ENCODE measurements at regions not wholly inside any gene's neighbourhood (a gene's known extent, or its start where the extent isn't known, plus 50 kb on each side); places are given as distances from the start of the nearest gene placed in this dataset.

DNA sequence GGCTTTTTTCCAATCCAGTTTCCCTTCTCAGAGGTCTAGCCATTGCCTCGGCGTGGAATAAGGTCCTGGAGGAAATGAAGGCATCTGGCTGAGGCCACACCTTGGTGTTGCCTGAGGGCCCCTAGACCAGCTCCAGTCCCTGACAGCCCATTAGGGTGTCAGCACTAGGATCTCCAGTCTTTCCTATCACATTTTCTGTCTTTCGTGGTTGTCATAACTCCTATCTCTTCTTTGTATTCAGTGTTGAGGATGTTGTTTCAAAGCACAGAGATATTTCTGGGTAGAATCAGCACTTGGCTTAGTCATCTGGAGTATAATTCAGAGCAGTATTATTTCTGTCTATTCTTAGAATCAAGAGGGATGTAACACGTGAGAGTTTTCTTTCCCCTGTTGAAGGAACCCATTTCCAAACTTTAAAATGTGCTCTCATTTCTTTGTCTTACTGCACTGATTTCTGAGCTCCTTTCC is 844.3 kb downstream of the KCNT2 start (continued):
- TF ChIP-seq, protein P1, sequence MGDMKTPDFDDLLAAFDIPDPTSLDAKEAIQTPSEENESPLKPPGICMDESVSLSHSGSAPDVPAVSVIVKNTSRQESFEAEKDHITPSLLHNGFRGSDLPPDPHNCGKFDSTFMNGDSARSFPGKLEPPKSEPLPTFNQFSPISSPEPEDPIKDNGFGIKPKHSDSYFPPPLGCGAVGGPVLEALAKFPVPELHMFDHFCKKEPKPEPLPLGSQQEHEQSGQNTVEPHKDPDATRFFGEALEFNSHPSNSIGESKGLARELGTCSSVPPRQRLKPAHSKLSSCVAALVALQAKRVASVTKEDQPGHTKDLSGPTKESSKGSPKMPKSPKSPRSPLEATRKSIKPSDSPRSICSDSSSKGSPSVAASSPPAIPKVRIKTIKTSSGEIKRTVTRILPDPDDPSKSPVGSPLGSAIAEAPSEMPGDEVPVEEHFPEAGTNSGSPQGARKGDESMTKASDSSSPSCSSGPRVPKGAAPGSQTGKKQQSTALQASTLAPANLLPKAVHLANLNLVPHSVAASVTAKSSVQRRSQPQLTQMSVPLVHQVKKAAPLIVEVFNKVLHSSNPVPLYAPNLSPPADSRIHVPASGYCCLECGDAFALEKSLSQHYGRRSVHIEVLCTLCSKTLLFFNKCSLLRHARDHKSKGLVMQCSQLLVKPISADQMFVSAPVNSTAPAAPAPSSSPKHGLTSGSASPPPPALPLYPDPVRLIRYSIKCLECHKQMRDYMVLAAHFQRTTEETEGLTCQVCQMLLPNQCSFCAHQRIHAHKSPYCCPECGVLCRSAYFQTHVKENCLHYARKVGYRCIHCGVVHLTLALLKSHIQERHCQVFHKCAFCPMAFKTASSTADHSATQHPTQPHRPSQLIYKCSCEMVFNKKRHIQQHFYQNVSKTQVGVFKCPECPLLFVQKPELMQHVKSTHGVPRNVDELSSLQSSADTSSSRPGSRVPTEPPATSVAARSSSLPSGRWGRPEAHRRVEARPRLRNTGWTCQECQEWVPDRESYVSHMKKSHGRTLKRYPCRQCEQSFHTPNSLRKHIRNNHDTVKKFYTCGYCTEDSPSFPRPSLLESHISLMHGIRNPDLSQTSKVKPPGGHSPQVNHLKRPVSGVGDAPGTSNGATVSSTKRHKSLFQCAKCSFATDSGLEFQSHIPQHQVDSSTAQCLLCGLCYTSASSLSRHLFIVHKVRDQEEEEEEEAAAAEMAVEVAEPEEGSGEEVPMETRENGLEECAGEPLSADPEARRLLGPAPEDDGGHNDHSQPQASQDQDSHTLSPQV (IDR thresholded peaks at IDR 0.05): no peak
- TF ChIP-seq POU2F2 (IDR thresholded peaks at IDR 0.05; ENCODE audit: borderline replicate concordance, low read depth, low read length): no peak
- TF ChIP-seq NRF1 (conservative IDR thresholded peaks at IDR 0.05; ENCODE audit: low read depth, low read length): no peak
- TF ChIP-seq SMARCA5 (IDR thresholded peaks at IDR 0.05): no peak
- TF ChIP-seq RUNX3 (IDR thresholded peaks at IDR 0.05; ENCODE audit: low read length): no peak
- no peak for TF ChIP-seq POLR2A (IDR thresholded peaks at IDR 0.05; ENCODE audit: low read depth, low read length)
- TF ChIP-seq CBX5 (IDR thresholded peaks at IDR 0.05; ENCODE audit: low read depth): no peak

GRCh38 chr1:195763146-195763906 is 844.9 kb downstream of the KCNT2 start:
- WGBS (ENCODE audit: insufficient coverage, insufficient replicate concordance, low lambda C conversion rate, missing lambda C conversion rate): 60% methylated on average over 22 of the region's 22 CpGs
- DNase-seq (ENCODE audit: low read depth, low spot score) (no peak), FAIRE-seq (no peak), ATAC-seq (peak; percentile 18)
- in situ Hi-C loops (cut with MboI) (no loop called here), intact Hi-C loops (cut with micrococcal nuclease; ENCODE audit: unreplicated experiment) (no loop called here)
- TF ChIP-seq, protein P2, sequence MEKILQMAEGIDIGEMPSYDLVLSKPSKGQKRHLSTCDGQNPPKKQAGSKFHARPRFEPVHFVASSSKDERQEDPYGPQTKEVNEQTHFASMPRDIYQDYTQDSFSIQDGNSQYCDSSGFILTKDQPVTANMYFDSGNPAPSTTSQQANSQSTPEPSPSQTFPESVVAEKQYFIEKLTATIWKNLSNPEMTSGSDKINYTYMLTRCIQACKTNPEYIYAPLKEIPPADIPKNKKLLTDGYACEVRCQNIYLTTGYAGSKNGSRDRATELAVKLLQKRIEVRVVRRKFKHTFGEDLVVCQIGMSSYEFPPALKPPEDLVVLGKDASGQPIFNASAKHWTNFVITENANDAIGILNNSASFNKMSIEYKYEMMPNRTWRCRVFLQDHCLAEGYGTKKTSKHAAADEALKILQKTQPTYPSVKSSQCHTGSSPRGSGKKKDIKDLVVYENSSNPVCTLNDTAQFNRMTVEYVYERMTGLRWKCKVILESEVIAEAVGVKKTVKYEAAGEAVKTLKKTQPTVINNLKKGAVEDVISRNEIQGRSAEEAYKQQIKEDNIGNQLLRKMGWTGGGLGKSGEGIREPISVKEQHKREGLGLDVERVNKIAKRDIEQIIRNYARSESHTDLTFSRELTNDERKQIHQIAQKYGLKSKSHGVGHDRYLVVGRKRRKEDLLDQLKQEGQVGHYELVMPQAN (conservative IDR thresholded peaks at IDR 0.05): no peak
- no peak for TF ChIP-seq BMI1 (IDR thresholded peaks at IDR 0.05; ENCODE audit: borderline replicate concordance)
- no peak for TF ChIP-seq SRF (IDR thresholded peaks at IDR 0.05; ENCODE audit: low read depth in 2 of 2, low read length in 2 of 2)
- TF ChIP-seq NFYA (IDR thresholded peaks at IDR 0.05; ENCODE audit: borderline replicate concordance, low read depth, low read length): no peak
- no peak overlapping the region for H3K9ac ChIP-seq (ENCODE audit: control insufficient read depth, insufficient read depth, low read length)
- ChIA-PET RAD21 (ENCODE audit: unreplicated experiment) (no interaction called here), SMC1A (ENCODE audit: uncharacterized antibody, unreplicated experiment) (no interaction called here), POLR2A (no interaction called here), CTCF (no interaction called here)
- no peaks in the 10 kb centered on the region for H3K27me3 ChIP-seq (replicated peaks in 1 of 2; ENCODE audit: control insufficient read depth in 2 of 2, insufficient read depth in 2 of 2, low read length in 1 of 2)
- no peak overlapping the region for H3K4me2 ChIP-seq (ENCODE audit: control insufficient read depth, insufficient read depth)
- no peak overlapping the region for H3K4me3 ChIP-seq
- no peaks in the 10 kb centered on the region for H3K36me3 ChIP-seq (ENCODE audit: control insufficient read depth in 2 of 2, insufficient read depth in 2 of 2, low read length in 1 of 2)
- H3K9me3 ChIP-seq (replicated peaks; ENCODE audit: control insufficient read depth, insufficient read depth, low read length): no peaks in the 10 kb centered on the region
- no peaks in the 10 kb centered on the region for H4K20me1 ChIP-seq (ENCODE audit: control insufficient read depth, insufficient read depth)
- H3K27ac ChIP-seq (ENCODE audit: control insufficient read depth, insufficient read depth): no peak overlapping the region
- no peak overlapping the region for H2AFZ ChIP-seq (ENCODE audit: control insufficient read depth, low read depth, low read length)
- H3K4me1 ChIP-seq (ENCODE audit: control insufficient read depth, insufficient read depth, low read length): no peaks in the 10 kb centered on the region
- H3K79me2 ChIP-seq (ENCODE audit: control insufficient read depth, insufficient read depth, low read length): no peaks in the 10 kb centered on the region
- BruUV-seq (replicated peaks): no TSS peak
